SK-N-SH treated with all-trans-retinoic acid at 6 μM for 48 hours (cell line): ENCODE measurements at regions not wholly inside any gene's neighbourhood (a gene's known extent, or its start where the extent isn't known, plus 50 kb on each side); places are given as distances from the start of the nearest gene placed in this dataset.

Experiments
- ARNTL ChIP-seq: fragments of 450-650 bp; formaldehyde crosslinking; IDR thresholded peaks from 2 replicates; pipeline ENCODE4 v1.5.0; 2020; ENCODE audit warnings: low read depth, mild to moderate bottlenecking, moderate library complexity, borderline replicate concordance
- ESRRG ChIP-seq: fragments of 250-450 bp; sonication (Bioruptor Pico); IDR thresholded peaks from 2 replicates; pipeline ENCODE4 v1.6.1; 2021; ENCODE audit warnings: mild to moderate bottlenecking
- TCF4 ChIP-seq: fragments of 250-450 bp; sonication (Bioruptor Pico); IDR thresholded peaks from 2 replicates; pipeline ENCODE4 v1.8.0; 2021; ENCODE audit warnings: mild to moderate bottlenecking, moderate library complexity, borderline replicate concordance
- TSHZ2 ChIP-seq: fragments of 250-450 bp; sonication (Bioruptor Pico); IDR thresholded peaks from 2 replicates; pipeline ENCODE4 v1.5.0; 2020; ENCODE audit warnings: mild to moderate bottlenecking, moderate library complexity
- ZNF565 ChIP-seq: fragments of 450-650 bp; formaldehyde crosslinking; conservative IDR thresholded peaks from 2 replicates; pipeline ENCODE4 v1.5.0; 2020; ENCODE audit warnings: low read depth, mild to moderate bottlenecking, moderate library complexity
- TF ChIP-seq, protein P1 (sequence below): fragments of 250-450 bp; sonication (Bioruptor Pico); IDR thresholded peaks from 2 replicates; pipeline ENCODE4 v1.8.0; 2021; ENCODE audit warnings: low read depth, mild to moderate bottlenecking, moderate library complexity, borderline replicate concordance

DNA sequence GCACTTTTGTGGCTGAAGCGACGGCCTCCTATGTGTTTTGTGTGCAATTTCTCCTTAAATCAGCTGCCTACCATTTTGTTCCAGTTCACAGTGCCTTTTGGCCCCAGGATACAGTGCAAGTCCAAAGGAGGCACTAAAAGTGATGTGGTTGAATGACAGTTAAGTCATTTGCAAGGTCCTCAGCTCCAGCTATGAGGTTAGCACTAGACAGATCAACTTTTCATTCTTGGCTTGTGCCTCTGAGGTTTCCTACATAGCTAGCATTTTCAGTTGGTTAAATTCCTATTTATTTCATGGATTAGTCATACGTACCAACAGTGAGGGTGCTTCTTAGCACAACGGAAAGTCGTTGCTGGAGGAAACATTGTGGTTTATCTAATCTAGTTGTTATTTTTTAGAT lies 59.3 kb upstream of the NTPCR start:
- TF ChIP-seq ESRRG (CRISPR knock-in tag) (no peak), TSHZ2 (CRISPR knock-in tag) (no peak), ARNTL (CRISPR knock-in tag) (no peak), ZNF565 (CRISPR knock-in tag) (no peak), TCF4 (CRISPR knock-in tag) (no peak)
- TF ChIP-seq, protein P1, sequence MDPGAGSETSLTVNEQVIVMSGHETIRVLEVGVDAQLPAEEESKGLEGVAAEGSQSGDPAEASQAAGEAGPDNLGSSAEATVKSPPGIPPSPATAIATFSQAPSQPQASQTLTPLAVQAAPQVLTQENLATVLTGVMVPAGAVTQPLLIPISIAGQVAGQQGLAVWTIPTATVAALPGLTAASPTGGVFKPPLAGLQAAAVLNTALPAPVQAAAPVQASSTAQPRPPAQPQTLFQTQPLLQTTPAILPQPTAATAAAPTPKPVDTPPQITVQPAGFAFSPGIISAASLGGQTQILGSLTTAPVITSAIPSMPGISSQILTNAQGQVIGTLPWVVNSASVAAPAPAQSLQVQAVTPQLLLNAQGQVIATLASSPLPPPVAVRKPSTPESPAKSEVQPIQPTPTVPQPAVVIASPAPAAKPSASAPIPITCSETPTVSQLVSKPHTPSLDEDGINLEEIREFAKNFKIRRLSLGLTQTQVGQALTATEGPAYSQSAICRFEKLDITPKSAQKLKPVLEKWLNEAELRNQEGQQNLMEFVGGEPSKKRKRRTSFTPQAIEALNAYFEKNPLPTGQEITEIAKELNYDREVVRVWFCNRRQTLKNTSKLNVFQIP (CRISPR knock-in tag): no peak
